HepG2 (cell line): ENCODE measurements at regions not wholly inside any gene's neighbourhood (a gene's known extent, or its start where the extent isn't known, plus 50 kb on each side); places are given as distances from the start of the nearest gene placed in this dataset.

ENCODE experiments used
- ATAC-seq: fragments of 200-7000 bp; cut with Tn5 transposase; 3 replicates; pipeline ENCODE4 v1.9.1; 2020; ENCODE audit warnings: mild to moderate bottlenecking, moderate library complexity
- BruUV-seq: library from RNA; stranded (reverse); fragments of 400-500 nt; replicated peaks from 2 replicates; lab custom pipeline; 2021; lab: Mats Ljungman, UMichigan
- CTCF ChIA-PET: fragments of 300-600 bp; formaldehyde crosslinking; extraction: SDS; loops from one replicate; lab custom pipeline; 2021; ENCODE audit warnings: low total read pairs, inconsistent platforms, low intra/inter-chr PET ratio; lab: Yijun Ruan, JAX
- POLR2A ChIA-PET: fragments of 350-600 bp; sonication (Branson Sonifier 250); formaldehyde crosslinking; loops from one replicate; lab custom pipeline; 2020; ENCODE audit warnings: antibody characterized with exemption, inconsistent platforms; lab: Yijun Ruan, JAX
- DNase-seq: peaks from one replicate; pipeline ENCODE4 v3.0.0-alpha.2; 2015; ENCODE audit warnings: low spot score
- FAIRE-seq: peaks from 3 replicates; lab custom pipeline; 2011; peaks lifted over from hg19 to GRCh38; lab: Jason Lieb, UNC
- H2AFZ ChIP-seq: one replicate; pipeline ENCODE4 v1.6.1; 2011; ENCODE audit warnings: low read length, inconsistent platforms
- H3K27ac ChIP-seq: fragments of 300-600 bp; 3 replicates; pipeline ENCODE4 v1.8.0; 2011; ENCODE audit warnings: mixed run types, mild to moderate bottlenecking, mixed read lengths, low read length, inconsistent platforms; ENCODE audit not compliant: insufficient read depth; ENCODE audit errors: extremely low read length
- H3K27me3 ChIP-seq, 2 experiments: fragments of 200-600 bp in 1 of 2; 2 replicates in 1 of 2; 3 replicates in 1 of 2; pipeline versions ENCODE4 v1.6.0 to v1.8.0; 2011; ENCODE audit warnings: low read length in 2 of 2, mild to moderate bottlenecking in 2 of 2, moderate library complexity in 2 of 2, inconsistent platforms in 1 of 2; ENCODE audit not compliant: insufficient read depth in 2 of 2, control insufficient read depth in 1 of 2
- H3K36me3 ChIP-seq, 2 experiments: fragments of 200-600 bp in 1 of 2; replicated peaks in 1 of 2; 2 replicates in 1 of 2; 3 replicates in 1 of 2; pipeline versions ENCODE4 v1.5.1 to v1.8.0; 2011; ENCODE audit warnings: low read length in 2 of 2, inconsistent platforms in 1 of 2; ENCODE audit not compliant: insufficient read depth in 2 of 2, control insufficient read depth in 1 of 2
- H3K4me1 ChIP-seq: 2 replicates; pipeline ENCODE4 v1.5.1; 2012; ENCODE audit warnings: low read length, inconsistent platforms; ENCODE audit not compliant: insufficient read depth
- H3K4me2 ChIP-seq: 2 replicates; pipeline ENCODE4 v1.6.0; 2011; ENCODE audit warnings: low read depth, low read length, inconsistent platforms
- H3K4me3 ChIP-seq, 3 experiments: fragments of 200-600 bp in 1 of 3; sonication (generic), shearing (Covaris generic) in 1 of 3; replicated peaks in 1 of 3; 2 replicates each; pipeline ENCODE4 v1.5.1; 2011 to 2016; ENCODE audit warnings: low read length in 3 of 3, inconsistent platforms in 2 of 3, low read depth in 2 of 3, mild to moderate bottlenecking in 2 of 3, control low read depth in 1 of 3, mixed read lengths in 1 of 3; ENCODE audit not compliant: insufficient read depth in 1 of 3
- H3K79me2 ChIP-seq: one replicate; pipeline ENCODE4 v1.6.1; 2011; ENCODE audit warnings: low read length, inconsistent platforms; ENCODE audit not compliant: insufficient read depth
- H3K9ac ChIP-seq: 2 replicates; pipeline ENCODE4 v1.6.0; 2011; ENCODE audit warnings: mild to moderate bottlenecking, low read depth, low read length, inconsistent platforms; ENCODE audit not compliant: insufficient read depth
- H3K9me3 ChIP-seq: 2 replicates; pipeline ENCODE4 v1.5.1; 2012; ENCODE audit warnings: mild to moderate bottlenecking, low read length
- H4K20me1 ChIP-seq: 2 replicates; pipeline ENCODE4 v1.6.0; 2011; ENCODE audit warnings: inconsistent platforms, mild to moderate bottlenecking, low read length, moderate library complexity; ENCODE audit not compliant: insufficient read depth
- CC2D1A ChIP-seq: sonication (generic); formaldehyde crosslinking; IDR thresholded peaks from 2 replicates; pipeline ENCODE4 v1.8.1; 2023; ENCODE audit warnings: mild to moderate bottlenecking, missing genetic modification reagents
- CEBPB ChIP-seq: IDR thresholded peaks from 2 replicates; pipeline ENCODE4 v1.6.1; 2011; ENCODE audit warnings: low read depth, low read length, improper control_type of control experiment, borderline replicate concordance
- FLYWCH1 ChIP-seq: sonication (generic); formaldehyde crosslinking; IDR thresholded peaks from 2 replicates; pipeline ENCODE4 v1.8.1; 2023; ENCODE audit warnings: mild to moderate bottlenecking, missing genetic modification reagents
- MBNL3 ChIP-seq: fragments of 250-450 bp; sonication (Bioruptor Pico); conservative IDR thresholded peaks from 2 replicates; pipeline ENCODE4 v1.8.0; 2022; ENCODE audit warnings: mild to moderate bottlenecking, inconsistent platforms
- YY1 ChIP-seq: IDR thresholded peaks from 2 replicates; pipeline ENCODE4 v1.6.1; 2011; ENCODE audit warnings: low read length, low read depth, moderate library complexity, mild to moderate bottlenecking; ENCODE audit not compliant: insufficient read depth, insufficient replicate concordance
- ZMYM3 ChIP-seq: sonication (generic); formaldehyde crosslinking; IDR thresholded peaks from 2 replicates; pipeline ENCODE4 v1.5.1; 2020; ENCODE audit warnings: mild to moderate bottlenecking, missing genetic modification reagents
- ZNF34 ChIP-seq: sonication (generic); formaldehyde crosslinking; IDR thresholded peaks from 2 replicates; pipeline ENCODE4 v1.4.0; 2020; ENCODE audit warnings: mild to moderate bottlenecking, missing genetic modification reagents, borderline replicate concordance
- ZNF550 ChIP-seq: sonication (generic); formaldehyde crosslinking; IDR thresholded peaks from 2 replicates; pipeline ENCODE4 v1.4.0; 2020; ENCODE audit warnings: mild to moderate bottlenecking, missing genetic modification reagents, borderline replicate concordance
- ZNF563 ChIP-seq: sonication (generic); formaldehyde crosslinking; IDR thresholded peaks from 2 replicates; pipeline ENCODE4 v1.8.0; 2022; ENCODE audit warnings: mild to moderate bottlenecking, moderate library complexity, missing genetic modification reagents
- WGBS: methylation state at CpG from one replicate; pipeline ENCODE4 v1.1.6; 2017; ENCODE audit warnings: low lambda C conversion rate; 5-methylcytosine and 5-hydroxymethylcytosine counted together
- in situ Hi-C: cut with HindIII; loops from 2 replicates; pipeline ENCODE4 v1.10.0; 2017; ENCODE audit warnings: low pct_unique_long_range_greater_than_20kb; ENCODE audit not compliant: extremely low pct_ligation_motif_present
- intact Hi-C: fragments of 100-400 bp; cut with micrococcal nuclease; formaldehyde crosslinking; loops from one replicate; pipeline ENCODE4 v1.10.0; 2022; ENCODE audit not compliant: unreplicated experiment
- TF ChIP-seq, protein P1 (sequence below): sonication (generic); formaldehyde crosslinking; IDR thresholded peaks from 2 replicates; pipeline ENCODE4 v1.5.0; 2020; ENCODE audit warnings: mild to moderate bottlenecking, missing genetic modification reagents
- TF ChIP-seq, protein P2 (sequence below): IDR thresholded peaks from 2 replicates; pipeline ENCODE4 v1.6.1; 2016; ENCODE audit warnings: missing biosample characterization, missing genetic modification reagents, low read depth

DNA sequence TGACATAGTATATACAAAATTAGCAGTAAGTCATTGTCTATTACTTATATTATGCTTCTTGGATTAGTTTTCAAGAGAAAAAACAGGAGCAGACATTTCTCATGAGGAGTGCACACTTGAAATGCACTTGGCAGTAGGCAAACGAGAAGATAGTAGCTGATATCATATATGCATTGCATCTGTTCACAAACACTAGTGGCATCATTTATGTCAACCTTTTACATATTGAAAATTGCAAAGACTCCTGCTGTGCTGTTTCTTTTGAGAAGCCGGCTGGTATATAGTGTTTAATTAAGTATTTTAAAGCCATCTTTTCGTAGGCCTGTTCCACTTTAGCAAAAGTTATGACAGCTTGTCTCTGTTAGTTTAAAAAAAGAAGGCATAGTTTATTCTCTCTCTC is 58.4 kb upstream of the SLC8A1 start (continued):
- TF ChIP-seq, protein P1, sequence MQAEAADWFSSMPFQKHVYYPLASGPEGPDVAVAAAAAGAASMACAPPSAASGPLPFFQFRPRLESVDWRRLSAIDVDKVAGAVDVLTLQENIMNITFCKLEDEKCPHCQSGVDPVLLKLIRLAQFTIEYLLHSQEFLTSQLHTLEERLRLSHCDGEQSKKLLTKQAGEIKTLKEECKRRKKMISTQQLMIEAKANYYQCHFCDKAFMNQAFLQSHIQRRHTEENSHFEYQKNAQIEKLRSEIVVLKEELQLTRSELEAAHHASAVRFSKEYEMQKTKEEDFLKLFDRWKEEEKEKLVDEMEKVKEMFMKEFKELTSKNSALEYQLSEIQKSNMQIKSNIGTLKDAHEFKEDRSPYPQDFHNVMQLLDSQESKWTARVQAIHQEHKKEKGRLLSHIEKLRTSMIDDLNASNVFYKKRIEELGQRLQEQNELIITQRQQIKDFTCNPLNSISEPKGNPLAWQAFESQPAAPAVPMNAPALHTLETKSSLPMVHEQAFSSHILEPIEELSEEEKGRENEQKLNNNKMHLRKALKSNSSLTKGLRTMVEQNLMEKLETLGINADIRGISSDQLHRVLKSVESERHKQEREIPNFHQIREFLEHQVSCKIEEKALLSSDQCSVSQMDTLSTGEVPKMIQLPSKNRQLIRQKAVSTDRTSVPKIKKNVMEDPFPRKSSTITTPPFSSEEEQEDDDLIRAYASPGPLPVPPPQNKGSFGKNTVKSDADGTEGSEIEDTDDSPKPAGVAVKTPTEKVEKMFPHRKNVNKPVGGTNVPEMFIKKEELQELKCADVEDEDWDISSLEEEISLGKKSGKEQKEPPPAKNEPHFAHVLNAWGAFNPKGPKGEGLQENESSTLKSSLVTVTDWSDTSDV (CRISPR knock-in tag): no peak

DNA sequence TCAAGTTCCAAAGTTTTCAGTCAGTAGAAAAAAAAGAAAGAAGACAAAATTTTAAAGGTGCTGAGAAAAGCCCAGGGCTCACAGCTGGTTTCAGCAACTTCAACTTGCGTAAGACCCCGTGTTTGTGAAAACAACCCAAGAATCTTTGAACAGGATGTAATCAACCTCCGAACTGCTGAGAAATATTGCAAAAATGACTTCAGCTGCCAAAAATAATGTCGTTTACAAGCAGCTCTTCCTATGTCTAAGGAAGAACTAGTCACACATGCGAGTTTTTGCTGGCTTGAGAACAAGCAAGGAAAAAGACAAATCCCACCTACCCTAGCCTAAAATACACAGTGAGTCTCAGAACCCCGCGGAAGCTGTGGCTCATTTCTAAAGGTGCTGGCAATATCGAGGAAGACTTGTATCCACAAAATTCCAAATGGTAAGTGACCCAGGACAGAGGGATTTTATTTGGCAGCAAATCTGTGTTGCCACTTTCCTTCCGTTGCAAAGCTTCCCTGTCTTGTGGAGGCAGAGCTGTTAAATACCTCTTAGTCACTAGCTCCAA is 59.8 kb upstream of the SLC8A1 start:
- DNase-seq (no peak), FAIRE-seq (no peak), ATAC-seq (no peak)
- in situ Hi-C loops: no loop called here
- H3K9me3 ChIP-seq: no peaks in the 10 kb centered on the region
- no peak overlapping the region for H2AFZ ChIP-seq
- peaks cover 0 to 6% of the 10 kb centered on the region in 2 experiments; a peak in 1 of 5 replicates for H3K27me3 ChIP-seq
- 14% methylated on average over 9 of the region's 9 CpGs for WGBS
- no peak overlapping the region for H3K4me3 ChIP-seq
- H4K20me1 ChIP-seq: no peaks in the 10 kb centered on the region
- H3K36me3 ChIP-seq: no peaks in the 10 kb centered on the region
- no peaks in the 10 kb centered on the region for H3K79me2 ChIP-seq
- CTCF ChIA-PET: no interaction called here
- no peak for TF ChIP-seq ZNF550 (CRISPR knock-in tag)
- peak; percentile 10; the same call in 1 of the 2 replicates for TF ChIP-seq CEBPB
- TF ChIP-seq, all 625 proteins: peak for 1
- POLR2A ChIA-PET: no interaction called here
- Histone ChIP-seq H3K4me1 (no peaks in the 10 kb centered on the region), H3K4me2 (no peak overlapping the region), H3K9ac (no peak overlapping the region), H3K27ac (no peak overlapping the region)
- BruUV-seq: no TSS peak
- intact Hi-C loops: no loop called here

DNA sequence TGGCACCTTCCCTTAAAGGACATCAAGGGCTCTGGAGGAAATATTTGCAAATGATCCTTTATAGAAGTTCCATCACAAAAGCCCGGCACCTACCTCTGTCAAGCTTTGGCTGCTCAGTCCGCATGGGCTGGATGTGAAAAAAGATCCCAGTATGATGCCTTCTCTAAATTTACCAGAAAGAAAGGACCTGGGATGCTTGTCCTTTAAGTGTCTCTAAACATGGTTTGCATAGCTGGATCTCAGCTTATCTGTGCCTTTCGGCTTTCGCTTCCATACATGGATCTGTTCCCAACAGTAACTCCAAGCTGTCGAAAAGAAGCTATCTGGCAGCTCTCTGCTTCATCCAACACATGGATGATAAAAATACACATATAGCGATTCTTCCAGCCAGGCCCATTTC is 60.4 kb upstream of the SLC8A1 start:
- Histone ChIP-seq H3K4me3 (no peak overlapping the region), H3K36me3 (no peaks in the 10 kb centered on the region), H3K4me1 (no peaks in the 10 kb centered on the region), H3K27ac (no peak overlapping the region), H4K20me1 (no peaks in the 10 kb centered on the region), H2AFZ (no peak overlapping the region), H3K9me3 (no peaks in the 10 kb centered on the region), H3K27me3 (peaks cover 0 to 6% of the 10 kb centered on the region in 2 experiments; a peak in 1 of 5 replicates), H3K9ac (no peak overlapping the region), H3K4me2 (no peak overlapping the region), H3K79me2 (no peaks in the 10 kb centered on the region)
- no peak for ATAC-seq
- ChIA-PET CTCF (no interaction called here), POLR2A (no interaction called here)
- WGBS: 40% methylated on average over 6 of the region's 6 CpGs
- intact Hi-C loops: no loop called here
- FAIRE-seq: no peak
- DNase-seq: no peak
- BruUV-seq: no TSS peak
- in situ Hi-C loops: no loop called here
- TF ChIP-seq FLYWCH1 (CRISPR knock-in tag) (no peak), CC2D1A (CRISPR knock-in tag) (no peak), ZNF34 (no peak), ZMYM3 (CRISPR knock-in tag) (no peak), ZNF563 (CRISPR knock-in tag) (no peak), YY1 (no peak), MBNL3 (CRISPR knock-in tag) (no peak)
- TF ChIP-seq, protein P2, sequence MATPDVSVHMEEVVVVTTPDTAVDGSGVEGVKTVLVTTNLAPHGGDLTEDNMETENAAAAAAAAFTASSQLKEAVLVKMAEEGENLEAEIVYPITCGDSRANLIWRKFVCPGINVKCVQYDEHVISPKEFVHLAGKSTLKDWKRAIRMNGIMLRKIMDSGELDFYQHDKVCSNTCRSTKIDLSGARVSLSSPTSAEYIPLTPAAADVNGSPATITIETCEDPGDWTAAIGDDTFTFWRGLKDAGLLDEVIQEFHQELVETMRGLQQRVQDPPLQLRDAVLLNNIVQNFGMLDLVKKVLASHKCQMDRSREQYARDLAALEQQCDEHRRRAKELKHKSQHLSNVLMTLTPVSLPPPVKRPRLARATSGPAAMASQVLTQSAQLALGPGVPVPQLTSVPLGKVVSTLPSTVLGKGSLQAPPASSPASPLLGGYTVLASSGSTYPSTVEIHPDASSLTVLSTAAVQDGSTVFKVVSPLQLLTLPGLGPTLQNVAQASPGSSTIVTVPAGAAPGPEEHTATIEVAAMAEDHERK (CRISPR knock-in tag): no peak
